NCI-H524 treated with DMSO at 0.1 percent for 48 hours (cell line): ENCODE measurements at regions not wholly inside any gene's neighbourhood (a gene's known extent, or its start where the extent isn't known, plus 50 kb on each side); places are given as distances from the start of the nearest gene placed in this dataset.

ENCODE experiments used
- DNase-seq: peaks from one replicate; lab custom pipeline; 2025; lab: John Stamatoyannopoulos, UW

- no peak for DNase-seq
These were observed 304.1 kb downstream of the MCTP2 start for GRCh38 chr15:94535298-94536048.

GRCh38 chr15:94536549-94536948 lies 305.2 kb downstream of the MCTP2 start:
- no peak for DNase-seq

- DNase-seq: no peak
These were observed 306.9 kb downstream of the MCTP2 start for GRCh38 chr15:94538280-94538679.

- no peak for DNase-seq
These were observed 311.0 kb downstream of the MCTP2 start for GRCh38 chr15:94542391-94542790.

- DNase-seq: no peak
These were observed 315.4 kb downstream of the MCTP2 start for GRCh38 chr15:94546808-94547207.

- no peak for DNase-seq
These were observed 316.4 kb downstream of the MCTP2 start for GRCh38 chr15:94547711-94548110.

- no peak for DNase-seq
These were observed 324.6 kb downstream of the MCTP2 start for GRCh38 chr15:94555841-94556519.

- DNase-seq: no peak
These were observed 329.8 kb downstream of the MCTP2 start for GRCh38 chr15:94561036-94561689.

- no peak for DNase-seq
These were observed 332.1 kb downstream of the MCTP2 start for GRCh38 chr15:94563456-94563855.

- no peak for DNase-seq
These were observed 345.6 kb downstream of the MCTP2 start for GRCh38 chr15:94576889-94577533.

- no peak for DNase-seq
These were observed 347.9 kb downstream of the MCTP2 start for GRCh38 chr15:94579286-94579685.

GRCh38 chr15:94580211-94580885 lies 349.0 kb downstream of the MCTP2 start:
- no peak for DNase-seq

GRCh38 chr15:94582368-94582767 lies 351.0 kb downstream of the MCTP2 start:
- DNase-seq: no peak

GRCh38 chr15:94584833-94585244 lies 353.5 kb downstream of the MCTP2 start:
- DNase-seq: no peak

GRCh38 chr15:94586099-94586498 lies 354.7 kb downstream of the MCTP2 start:
- DNase-seq: no peak

GRCh38 chr15:94587113-94587512 lies 355.8 kb downstream of the MCTP2 start:
- no peak for DNase-seq

- DNase-seq: no peak
These were observed 357.6 kb downstream of the MCTP2 start for GRCh38 chr15:94588993-94589392.

- DNase-seq: no peak
These were observed 361.1 kb downstream of the MCTP2 start for GRCh38 chr15:94592495-94592894.

- no peak for DNase-seq
These were observed 365.3 kb downstream of the MCTP2 start for GRCh38 chr15:94596707-94597106.

GRCh38 chr15:94600505-94600904 lies 369.1 kb downstream of the MCTP2 start:
- DNase-seq: no peak

GRCh38 chr15:94602754-94603470 lies 371.6 kb downstream of the MCTP2 start:
- DNase-seq: no peak
